ENCODE measurements at regions not wholly inside any gene's neighbourhood (a gene's known extent, or its start where the extent isn't known, plus 50 kb on each side); places are given as distances from the start of the nearest gene placed in this dataset.

- no peak for DNase-seq
- Histone ChIP-seq H3K27me3 (ENCODE audit: low read depth) (no peaks in the 10 kb centered on the region), H3K9me3 (replicated peaks) (no peaks in the 10 kb centered on the region), H3K4me1 (peaks cover 35% of the 10 kb centered on the region), H3K27ac (replicated peaks) (no peak overlapping the region), H3K4me3 (no peak overlapping the region), H3K36me3 (no peaks in the 10 kb centered on the region)
- TF ChIP-seq, protein P1, sequence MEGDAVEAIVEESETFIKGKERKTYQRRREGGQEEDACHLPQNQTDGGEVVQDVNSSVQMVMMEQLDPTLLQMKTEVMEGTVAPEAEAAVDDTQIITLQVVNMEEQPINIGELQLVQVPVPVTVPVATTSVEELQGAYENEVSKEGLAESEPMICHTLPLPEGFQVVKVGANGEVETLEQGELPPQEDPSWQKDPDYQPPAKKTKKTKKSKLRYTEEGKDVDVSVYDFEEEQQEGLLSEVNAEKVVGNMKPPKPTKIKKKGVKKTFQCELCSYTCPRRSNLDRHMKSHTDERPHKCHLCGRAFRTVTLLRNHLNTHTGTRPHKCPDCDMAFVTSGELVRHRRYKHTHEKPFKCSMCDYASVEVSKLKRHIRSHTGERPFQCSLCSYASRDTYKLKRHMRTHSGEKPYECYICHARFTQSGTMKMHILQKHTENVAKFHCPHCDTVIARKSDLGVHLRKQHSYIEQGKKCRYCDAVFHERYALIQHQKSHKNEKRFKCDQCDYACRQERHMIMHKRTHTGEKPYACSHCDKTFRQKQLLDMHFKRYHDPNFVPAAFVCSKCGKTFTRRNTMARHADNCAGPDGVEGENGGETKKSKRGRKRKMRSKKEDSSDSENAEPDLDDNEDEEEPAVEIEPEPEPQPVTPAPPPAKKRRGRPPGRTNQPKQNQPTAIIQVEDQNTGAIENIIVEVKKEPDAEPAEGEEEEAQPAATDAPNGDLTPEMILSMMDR (IDR thresholded peaks at IDR 0.05; ENCODE audit: borderline replicate concordance): no peak
- intact Hi-C loops (cut with micrococcal nuclease): no loop called here
These were observed 100.3 kb upstream of the ZMIZ1 start for GRCh38 chr10:78968300-78968942.

DNA sequence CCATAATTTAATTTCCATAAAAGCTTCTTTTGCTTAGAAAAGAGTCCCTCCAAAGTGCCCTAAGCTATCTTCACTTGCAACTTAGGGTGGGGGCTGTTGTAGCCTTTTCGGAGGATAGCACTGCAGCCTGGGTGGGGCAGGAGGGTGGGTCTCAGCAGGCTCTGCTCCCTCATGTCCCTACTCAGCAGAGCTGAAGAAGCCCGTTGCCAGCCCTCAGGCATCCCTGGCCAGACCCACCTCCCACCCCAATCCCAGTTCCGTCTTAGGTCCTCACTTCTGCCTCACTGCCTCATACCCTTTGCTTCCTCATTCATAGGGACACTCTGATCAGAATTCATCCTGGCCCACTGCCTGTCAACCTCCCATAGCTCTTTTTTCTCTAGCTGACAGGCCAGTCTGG lies 99.8 kb upstream of the ZMIZ1 start:
- no peak overlapping the region for H3K27ac ChIP-seq (replicated peaks)
- no peaks in the 10 kb centered on the region for H3K9me3 ChIP-seq (replicated peaks)
- DNase-seq: no peak
- no peaks in the 10 kb centered on the region for H3K36me3 ChIP-seq
- peaks cover 31% of the 10 kb centered on the region for H3K4me1 ChIP-seq
- intact Hi-C loops (cut with micrococcal nuclease): no loop called here
- no peaks in the 10 kb centered on the region for H3K27me3 ChIP-seq (ENCODE audit: low read depth)
- TF ChIP-seq, protein P1 (IDR thresholded peaks at IDR 0.05; ENCODE audit: borderline replicate concordance): no peak
- H3K4me3 ChIP-seq: no peak overlapping the region

GRCh38 chr10:78969719-78970118 lies 99.0 kb upstream of the ZMIZ1 start:
- no peak for DNase-seq
- H3K27ac ChIP-seq (replicated peaks): no peak overlapping the region
- no peak overlapping the region for H3K4me3 ChIP-seq
- H3K27me3 ChIP-seq (ENCODE audit: low read depth): no peaks in the 10 kb centered on the region
- no peaks in the 10 kb centered on the region for H3K9me3 ChIP-seq (replicated peaks)
- intact Hi-C loops (cut with micrococcal nuclease): no loop called here
- TF ChIP-seq, protein P1 (IDR thresholded peaks at IDR 0.05; ENCODE audit: borderline replicate concordance): no peak
- no peaks in the 10 kb centered on the region for H3K36me3 ChIP-seq
- peaks cover 34% of the 10 kb centered on the region for H3K4me1 ChIP-seq

DNA sequence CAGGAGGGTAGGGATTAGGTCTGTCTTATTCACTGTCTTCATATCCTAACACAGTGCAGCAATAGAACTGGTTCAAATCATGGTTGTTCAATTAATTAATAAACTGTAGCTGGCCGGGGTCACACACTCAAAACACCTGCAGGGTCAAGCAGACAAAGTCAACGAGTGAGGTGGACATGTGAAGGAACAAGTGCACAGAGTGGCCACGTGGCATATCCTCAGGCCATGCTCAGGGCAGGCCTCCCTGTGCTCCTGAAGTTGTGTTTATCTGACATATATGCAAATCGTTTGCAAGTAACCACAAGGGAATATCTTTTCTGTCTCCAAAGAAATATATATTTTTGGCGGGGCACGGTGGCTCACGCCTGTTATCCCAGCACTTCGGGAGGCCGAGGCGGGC lies 98.5 kb upstream of the ZMIZ1 start:
- Histone ChIP-seq H3K27me3 (ENCODE audit: low read depth) (no peaks in the 10 kb centered on the region), H3K27ac (replicated peaks) (no peak overlapping the region), H3K4me1 (peaks cover 34% of the 10 kb centered on the region), H3K9me3 (replicated peaks) (no peaks in the 10 kb centered on the region), H3K4me3 (no peak overlapping the region), H3K36me3 (no peaks in the 10 kb centered on the region)
- intact Hi-C loops (cut with micrococcal nuclease): no loop called here
- no peak for DNase-seq
- TF ChIP-seq, protein P1 (IDR thresholded peaks at IDR 0.05; ENCODE audit: borderline replicate concordance): no peak

DNA sequence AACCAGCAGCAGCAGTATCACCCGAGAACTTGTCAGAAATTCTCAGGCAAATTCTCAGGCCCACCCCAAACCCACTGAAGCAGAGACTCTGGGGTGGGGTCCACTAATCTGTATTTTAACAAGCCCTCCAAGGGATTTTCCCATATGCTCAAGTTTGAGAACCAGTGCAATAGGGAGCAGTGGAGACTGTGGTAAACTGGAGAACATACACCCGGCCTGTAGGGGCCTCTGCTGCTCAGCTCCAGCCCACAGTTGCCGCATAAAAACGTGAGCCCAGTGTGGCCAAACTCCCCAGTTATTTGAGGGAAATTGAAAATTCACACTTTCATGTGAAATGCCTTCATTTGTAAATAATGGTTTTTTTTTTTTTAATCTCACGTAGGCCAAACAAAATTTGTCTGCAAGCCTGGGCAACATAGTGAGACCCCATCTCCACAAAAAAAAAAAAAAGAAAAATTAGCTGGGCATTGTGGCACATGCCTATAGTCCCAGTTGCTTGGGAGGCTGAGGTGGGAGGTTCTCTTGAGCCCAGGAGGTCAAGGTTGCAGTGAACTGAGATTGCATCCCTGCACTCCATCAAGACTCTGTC lies 97.6 kb upstream of the ZMIZ1 start:
- intact Hi-C loops (cut with micrococcal nuclease): no loop called here
- no peaks in the 10 kb centered on the region for H3K27me3 ChIP-seq (ENCODE audit: low read depth)
- DNase-seq: no peak
- H3K4me1 ChIP-seq: peaks cover 33% of the 10 kb centered on the region
- H3K4me3 ChIP-seq: no peak overlapping the region
- H3K36me3 ChIP-seq: no peaks in the 10 kb centered on the region
- H3K27ac ChIP-seq (replicated peaks): no peak overlapping the region
- TF ChIP-seq, protein P1 (IDR thresholded peaks at IDR 0.05; ENCODE audit: borderline replicate concordance): no peak
- no peaks in the 10 kb centered on the region for H3K9me3 ChIP-seq (replicated peaks)
